Epithelial cell of proximal tubule (primary cell): ENCODE measurements at regions not wholly inside any gene's neighbourhood (a gene's known extent, or its start where the extent isn't known, plus 50 kb on each side); places are given as distances from the start of the nearest gene placed in this dataset.

Source experiments
- DNase-seq: peaks from one replicate; pipeline ENCODE4 v3.0.0-alpha.2; 2011; ENCODE audit warnings: low read depth
- H3K4me3 ChIP-seq: 2 replicates; pipeline ENCODE4 v1.5.1; 2011; ENCODE audit warnings: low read depth, mild to moderate bottlenecking, low read length
- TF ChIP-seq, protein P1 (sequence below): conservative IDR thresholded peaks from 2 replicates; pipeline ENCODE4 v1.5.1; 2012; ENCODE audit warnings: low read depth, mild to moderate bottlenecking, low read length

- no peak overlapping the region for H3K4me3 ChIP-seq
- DNase-seq, result no peak
- TF ChIP-seq, protein P1, sequence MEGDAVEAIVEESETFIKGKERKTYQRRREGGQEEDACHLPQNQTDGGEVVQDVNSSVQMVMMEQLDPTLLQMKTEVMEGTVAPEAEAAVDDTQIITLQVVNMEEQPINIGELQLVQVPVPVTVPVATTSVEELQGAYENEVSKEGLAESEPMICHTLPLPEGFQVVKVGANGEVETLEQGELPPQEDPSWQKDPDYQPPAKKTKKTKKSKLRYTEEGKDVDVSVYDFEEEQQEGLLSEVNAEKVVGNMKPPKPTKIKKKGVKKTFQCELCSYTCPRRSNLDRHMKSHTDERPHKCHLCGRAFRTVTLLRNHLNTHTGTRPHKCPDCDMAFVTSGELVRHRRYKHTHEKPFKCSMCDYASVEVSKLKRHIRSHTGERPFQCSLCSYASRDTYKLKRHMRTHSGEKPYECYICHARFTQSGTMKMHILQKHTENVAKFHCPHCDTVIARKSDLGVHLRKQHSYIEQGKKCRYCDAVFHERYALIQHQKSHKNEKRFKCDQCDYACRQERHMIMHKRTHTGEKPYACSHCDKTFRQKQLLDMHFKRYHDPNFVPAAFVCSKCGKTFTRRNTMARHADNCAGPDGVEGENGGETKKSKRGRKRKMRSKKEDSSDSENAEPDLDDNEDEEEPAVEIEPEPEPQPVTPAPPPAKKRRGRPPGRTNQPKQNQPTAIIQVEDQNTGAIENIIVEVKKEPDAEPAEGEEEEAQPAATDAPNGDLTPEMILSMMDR, result no peak
These were observed 55.5 kb upstream of the ALKAL2 start for GRCh38 chr2:343355-343754.

- no peak overlapping the region for H3K4me3 ChIP-seq
- DNase-seq, result no peak
- TF ChIP-seq, protein P1, result no peak
These were observed 54.0 kb upstream of the ALKAL2 start for GRCh38 chr2:341912-342311.

DNA sequence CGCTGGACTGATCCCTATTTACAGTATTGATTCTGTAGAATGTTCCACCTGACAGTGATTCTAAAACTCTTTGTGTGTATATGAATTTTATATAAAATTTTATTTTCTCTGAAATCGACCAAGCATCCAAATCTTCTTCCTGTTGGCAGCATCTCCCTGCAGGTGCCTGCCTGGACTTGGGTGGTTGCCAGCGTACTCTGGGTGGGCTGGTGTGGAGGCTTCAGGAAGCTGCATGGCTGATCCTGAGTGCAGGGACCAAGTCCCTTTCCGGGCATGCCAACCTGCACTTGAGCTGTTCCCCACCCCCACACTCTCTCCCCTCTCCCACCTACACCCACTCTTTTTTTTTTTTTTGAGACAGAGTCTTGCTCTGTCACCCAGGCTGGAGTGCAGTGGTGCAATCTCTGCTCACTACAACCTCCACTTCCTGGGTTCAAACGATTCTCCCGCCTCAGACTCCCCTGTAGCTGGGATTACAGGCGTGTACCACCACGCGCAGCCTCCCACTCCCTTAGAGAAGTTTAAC lies 53.2 kb upstream of the ALKAL2 start:
- DNase-seq, result no peak
- TF ChIP-seq, protein P1, result no peak
- no peak overlapping the region for H3K4me3 ChIP-seq
